GM23338 (cell line): ENCODE measurements at regions not wholly inside any gene's neighbourhood (a gene's known extent, or its start where the extent isn't known, plus 50 kb on each side); places are given as distances from the start of the nearest gene placed in this dataset.

Experiments
- ATAC-seq: fragments of 200-7000 bp; cut with Tn5 transposase; 3 replicates; pipeline ENCODE4 v1.9.1; 2020
- DNase-seq: peaks from one replicate; pipeline ENCODE4 v3.0.0-alpha.2; 2015; ENCODE audit warnings: low spot score
- H2AFZ ChIP-seq: fragments of 200-600 bp; sonication (generic); 2 replicates; pipeline ENCODE4 v1.8.0; 2016; ENCODE audit warnings: antibody characterized with exemption, mild to moderate bottlenecking, moderate library complexity
- H3F3A ChIP-seq: fragments of 200-600 bp; sonication (generic); replicated peaks from 2 replicates; pipeline ENCODE4 v1.8.0; 2017; ENCODE audit warnings: antibody characterized with exemption, mixed run types, low read depth
- H3K27ac ChIP-seq: fragments of 200-600 bp; sonication (generic); 2 replicates; pipeline ENCODE4 v1.6.1; 2016; ENCODE audit warnings: low read depth
- H3K27me3 ChIP-seq: fragments of 200-600 bp; sonication (generic); 2 replicates; pipeline ENCODE4 v1.8.0; 2016; ENCODE audit warnings: mild to moderate bottlenecking, mixed run types, moderate library complexity; ENCODE audit not compliant: insufficient read depth
- H3K36me3 ChIP-seq: fragments of 200-600 bp; sonication (generic); 2 replicates; pipeline ENCODE4 v1.8.0; 2016; ENCODE audit warnings: mild to moderate bottlenecking; ENCODE audit not compliant: insufficient read depth
- H3K4me1 ChIP-seq: fragments of 200-600 bp; sonication (generic); 2 replicates; pipeline ENCODE4 v1.8.0; 2016; ENCODE audit warnings: mild to moderate bottlenecking, moderate library complexity; ENCODE audit not compliant: insufficient read depth
- H3K4me2 ChIP-seq: fragments of 200-600 bp; sonication (generic); 2 replicates; pipeline ENCODE4 v1.7.1; 2017; ENCODE audit warnings: mixed run types
- H3K4me3 ChIP-seq: fragments of 200-600 bp; sonication (generic); 2 replicates; pipeline ENCODE4 v1.6.1; 2016; ENCODE audit warnings: mixed run types
- H3K79me2 ChIP-seq: fragments of 200-600 bp; sonication (generic); replicated peaks from 2 replicates; pipeline ENCODE4 v1.8.0; 2017; ENCODE audit warnings: mild to moderate bottlenecking; ENCODE audit not compliant: insufficient read depth
- H3K9me2 ChIP-seq: fragments of 200-600 bp; sonication (generic); 2 replicates; pipeline ENCODE4 v1.8.0; 2017; ENCODE audit not compliant: insufficient read depth
- H4K20me1 ChIP-seq: fragments of 200-600 bp; sonication (generic); replicated peaks from 2 replicates; pipeline ENCODE4 v1.8.0; 2017; ENCODE audit warnings: mild to moderate bottlenecking; ENCODE audit not compliant: insufficient read depth
- H3K27ac Mint-ChIP-seq: 2 replicates; pipeline ENCODE4 v1.8.0; 2020; ENCODE audit warnings: inconsistent platforms, mild to moderate bottlenecking, moderate library complexity, mixed read lengths
- H3K27me3 Mint-ChIP-seq: 3 replicates; pipeline ENCODE4 v1.8.0; 2022; ENCODE audit warnings: low read depth, mild to moderate bottlenecking, moderate library complexity, mixed read lengths, inconsistent platforms; ENCODE audit not compliant: insufficient read depth, poor library complexity
- H3K36me3 Mint-ChIP-seq: 3 replicates; pipeline ENCODE4 v1.8.0; 2021; ENCODE audit warnings: low read depth, mild to moderate bottlenecking, inconsistent platforms, moderate library complexity, mixed read lengths
- H3K4me1 Mint-ChIP-seq: 3 replicates; pipeline ENCODE4 v1.8.0; 2020; ENCODE audit warnings: mild to moderate bottlenecking, inconsistent platforms, mixed read lengths
- H3K4me3 Mint-ChIP-seq: 3 replicates; pipeline ENCODE4 v1.8.0; 2021; ENCODE audit warnings: moderate library complexity, mild to moderate bottlenecking, inconsistent platforms, mixed read lengths
- H3K9me3 Mint-ChIP-seq: 3 replicates; pipeline ENCODE4 v1.8.0; 2020; ENCODE audit warnings: moderate library complexity, mild to moderate bottlenecking, inconsistent platforms, mixed read lengths
- CREB1 ChIP-seq: fragments of 250-450 bp; sonication (Bioruptor Pico); IDR thresholded peaks from 2 replicates; pipeline ENCODE4 v1.5.0; 2020; ENCODE audit warnings: low read depth, mild to moderate bottlenecking, moderate library complexity
- CTCF ChIP-seq, 2 experiments: fragments of 200-600 bp in 1 of 2; sonication (generic) in 1 of 2; conservative IDR thresholded peaks; 2 replicates each; pipeline versions ENCODE4 v1.5.1 to v1.6.1; 2016 to 2017; ENCODE audit warnings: antibody characterized with exemption in 2 of 2, low read depth in 2 of 2, mild to moderate bottlenecking in 2 of 2, moderate library complexity in 1 of 2
- EZH2 ChIP-seq: fragments of 200-600 bp; sonication (generic); IDR thresholded peaks from one replicate; pipeline ENCODE4 v1.8.0; 2017; ENCODE audit warnings: antibody characterized with exemption, mild to moderate bottlenecking, low read depth; ENCODE audit not compliant: unreplicated experiment
- EZH2phosphoT487 ChIP-seq: fragments of 200-600 bp; sonication (generic); IDR thresholded peaks from one replicate; pipeline ENCODE4 v1.8.1; 2018; ENCODE audit warnings: antibody characterized with exemption; ENCODE audit not compliant: unreplicated experiment
- JUNB ChIP-seq: IDR thresholded peaks from one replicate; pipeline ENCODE4 v1.6.1; 2016; ENCODE audit warnings: antibody characterized with exemption; ENCODE audit not compliant: unreplicated experiment
- NANOG ChIP-seq: IDR thresholded peaks from 2 replicates; pipeline ENCODE4 v1.6.1; 2016; ENCODE audit warnings: antibody characterized with exemption, borderline replicate concordance
- POLR2AphosphoS5 ChIP-seq: IDR thresholded peaks from 2 replicates; pipeline ENCODE4 v1.6.1; 2016; ENCODE audit warnings: antibody characterized with exemption, low read depth
- REST ChIP-seq: IDR thresholded peaks from one replicate; pipeline ENCODE4 v1.6.1; 2018; ENCODE audit warnings: antibody characterized with exemption; ENCODE audit not compliant: unreplicated experiment
- STAT1 ChIP-seq: IDR thresholded peaks from one replicate; pipeline ENCODE4 v1.6.1; 2016; ENCODE audit warnings: antibody characterized with exemption; ENCODE audit not compliant: unreplicated experiment
- ZNF114 ChIP-seq: fragments of 250-450 bp; sonication (Bioruptor Pico); IDR thresholded peaks from 2 replicates; pipeline ENCODE4 v1.5.0; 2020; ENCODE audit warnings: mild to moderate bottlenecking, moderate library complexity
- ZNF331 ChIP-seq: fragments of 250-450 bp; sonication (Bioruptor Pico); IDR thresholded peaks from 2 replicates; pipeline ENCODE4 v1.5.0; 2020; ENCODE audit warnings: low read depth, mild to moderate bottlenecking, moderate library complexity
- ZNF462 ChIP-seq: fragments of 250-450 bp; sonication (Bioruptor Pico); IDR thresholded peaks from 2 replicates; pipeline ENCODE4 v1.5.0; 2020; ENCODE audit warnings: mild to moderate bottlenecking, moderate library complexity
- TF ChIP-seq, protein P1 (sequence below): IDR thresholded peaks from 2 replicates; pipeline ENCODE4 v1.6.1; 2016; ENCODE audit warnings: antibody characterized with exemption

GRCh38 chr15:36502509-36502908 lies 76.9 kb upstream of the CDIN1 start:
- H3F3A ChIP-seq: no peaks in the 10 kb centered on the region
- H3K4me2 ChIP-seq: no peak overlapping the region
- TF ChIP-seq CTCF (conservative IDR thresholded peaks at IDR 0.05; ENCODE audit: low read depth in 2 of 2) (no peak), JUNB (no peak), REST (no peak), NANOG (no peak), EZH2phosphoT487 (no peak), ZNF114 (no peak), STAT1 (no peak), ZNF462 (CRISPR knock-in tag) (no peak), CREB1 (CRISPR knock-in tag) (no peak), EZH2 (no peak), POLR2AphosphoS5 (no peak), ZNF331 (no peak)
- TF ChIP-seq, protein P1, sequence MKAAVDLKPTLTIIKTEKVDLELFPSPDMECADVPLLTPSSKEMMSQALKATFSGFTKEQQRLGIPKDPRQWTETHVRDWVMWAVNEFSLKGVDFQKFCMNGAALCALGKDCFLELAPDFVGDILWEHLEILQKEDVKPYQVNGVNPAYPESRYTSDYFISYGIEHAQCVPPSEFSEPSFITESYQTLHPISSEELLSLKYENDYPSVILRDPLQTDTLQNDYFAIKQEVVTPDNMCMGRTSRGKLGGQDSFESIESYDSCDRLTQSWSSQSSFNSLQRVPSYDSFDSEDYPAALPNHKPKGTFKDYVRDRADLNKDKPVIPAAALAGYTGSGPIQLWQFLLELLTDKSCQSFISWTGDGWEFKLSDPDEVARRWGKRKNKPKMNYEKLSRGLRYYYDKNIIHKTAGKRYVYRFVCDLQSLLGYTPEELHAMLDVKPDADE: no peak
- H3K9me3 Mint-ChIP-seq: no peaks in the 10 kb centered on the region
- H3K27ac Mint-ChIP-seq: no peak overlapping the region
- H3K4me1 Mint-ChIP-seq: peaks cover 17% of the 10 kb centered on the region
- no peaks in the 10 kb centered on the region for H3K36me3 ChIP-seq
- H2AFZ ChIP-seq: no peak overlapping the region
- no peaks in the 10 kb centered on the region for H3K27me3 ChIP-seq
- H3K27ac ChIP-seq: no peak overlapping the region
- H3K9me2 ChIP-seq: no peaks in the 10 kb centered on the region
- H3K79me2 ChIP-seq: no peaks in the 10 kb centered on the region
- DNase-seq (no peak), ATAC-seq (no peak)
- no peak overlapping the region for H3K4me3 ChIP-seq
- H3K4me3 Mint-ChIP-seq: no peak overlapping the region
- no peaks in the 10 kb centered on the region for H3K36me3 Mint-ChIP-seq
- no peaks in the 10 kb centered on the region for H3K4me1 ChIP-seq
- H4K20me1 ChIP-seq: no peaks in the 10 kb centered on the region
- H3K27me3 Mint-ChIP-seq: peaks cover 1% of the 10 kb centered on the region
